Kidney (tissue), 13 donors: ENCODE measurements at regions not wholly inside any gene's neighbourhood (a gene's known extent, or its start where the extent isn't known, plus 50 kb on each side); places are given as distances from the start of the nearest gene placed in this dataset.

Experiments
- DNase-seq, 5 donors: peaks; one replicate each; pipeline ENCODE4 v3.0.0-alpha.2; 2013 to 2020
- FAIRE-seq: peaks from 2 replicates; lab custom pipeline; 2012; peaks lifted over from hg19 to GRCh38; lab: Jason Lieb, UNC
- H3K27ac ChIP-seq, 2 donors: one replicate each; pipeline ENCODE4 v1.7.0; 2013; ENCODE audit warnings: low read depth in 2 of 2, low read length in 2 of 2, inconsistent platforms in 1 of 2
- H3K27me3 ChIP-seq: one replicate; pipeline ENCODE4 v1.7.1; 2013; ENCODE audit warnings: low read length, inconsistent platforms; ENCODE audit not compliant: control insufficient read depth, insufficient read depth
- H3K36me3 ChIP-seq, 3 donors: one replicate each; pipeline versions ENCODE4 v1.7.0 to v1.7.1; 2013; ENCODE audit warnings: low read length in 3 of 3, control low read depth in 1 of 3, inconsistent platforms in 1 of 3; ENCODE audit not compliant: insufficient read depth in 3 of 3, control insufficient read depth in 2 of 3
- H3K4me1 ChIP-seq, 3 donors: one replicate each; pipeline versions ENCODE4 v1.7.0 to v1.7.1; 2013; ENCODE audit warnings: low read length in 3 of 3, inconsistent platforms in 1 of 3, low read depth in 1 of 3; ENCODE audit not compliant: control insufficient read depth in 2 of 3, insufficient read depth in 2 of 3
- H3K4me3 ChIP-seq, 3 donors: one replicate each; pipeline versions ENCODE4 v1.7.0 to v1.8.1; 2013; ENCODE audit warnings: low read length in 3 of 3, control low read depth in 1 of 3, inconsistent platforms in 1 of 3
- H3K9ac ChIP-seq, 3 donors: one replicate each; pipeline versions ENCODE4 v1.7.0 to v1.7.1; 2013; ENCODE audit warnings: low read length in 3 of 3, control low read depth in 1 of 3, inconsistent platforms in 1 of 3
- H3K9me3 ChIP-seq, 3 donors: one replicate each; pipeline versions ENCODE4 v1.7.0 to v1.7.1; 2013; ENCODE audit warnings: low read length in 3 of 3, control low read depth in 1 of 3, inconsistent platforms in 1 of 3; ENCODE audit not compliant: control insufficient read depth in 2 of 3, insufficient read depth in 1 of 3
- intact Hi-C: fragments of 100-400 bp; cut with DNase I; formaldehyde crosslinking; loops from one replicate; pipeline ENCODE4 v1.11.1; 2022
- TF ChIP-seq, protein P1 (sequence below): IDR thresholded peaks from 3 replicates; pipeline ENCODE4 v1.5.1; 2012; ENCODE audit warnings: mild to moderate bottlenecking, moderate library complexity, borderline replicate concordance; ENCODE audit not compliant: insufficient read depth; ENCODE audit errors: extremely low read depth
- donor health status: control.
- donor health status: control.
- donor health status: control.
- donor health status: control.
- donor health status: control.
- donor health status: DM: yes; HTN: yes; CAD: no.
- donor health status: Normal renal cell carcinoma (clear cell type).

DNA sequence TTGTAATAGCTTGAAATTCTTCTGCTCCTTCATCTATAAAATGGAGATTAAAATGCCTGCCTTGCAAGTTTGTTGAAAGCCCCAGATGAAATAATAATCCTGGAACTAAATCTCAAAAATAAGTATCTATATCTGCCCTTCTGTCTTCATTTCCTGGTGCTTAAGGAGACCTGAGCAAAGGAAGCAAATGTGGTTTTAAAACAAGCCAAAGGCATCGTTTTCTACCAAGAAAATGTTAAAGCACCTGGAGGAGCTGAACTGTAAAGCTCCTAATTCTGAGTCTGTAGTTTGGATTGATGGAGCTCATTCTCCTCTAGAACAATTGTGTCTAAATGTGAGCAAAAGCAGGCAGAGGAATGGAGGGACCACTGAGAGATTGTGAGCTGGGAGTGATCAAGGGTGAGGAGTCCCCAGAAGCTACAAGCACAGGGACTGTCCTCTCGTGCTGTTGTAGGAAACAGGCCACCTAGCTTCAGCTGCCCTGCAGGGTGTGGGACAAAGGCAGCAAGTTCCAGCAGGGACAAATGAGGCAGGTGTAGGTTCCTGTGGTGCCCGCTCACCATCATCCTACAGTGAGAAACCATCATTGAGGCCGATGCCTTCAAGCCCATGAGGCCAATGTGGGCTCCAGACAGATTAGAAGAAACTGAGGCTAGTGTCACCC lies 420.7 kb upstream of the TRIB2 start:
- DNase-seq (no peak), FAIRE-seq (no peak)
- no peak overlapping the region for H3K9ac ChIP-seq
- TF ChIP-seq, protein P1, sequence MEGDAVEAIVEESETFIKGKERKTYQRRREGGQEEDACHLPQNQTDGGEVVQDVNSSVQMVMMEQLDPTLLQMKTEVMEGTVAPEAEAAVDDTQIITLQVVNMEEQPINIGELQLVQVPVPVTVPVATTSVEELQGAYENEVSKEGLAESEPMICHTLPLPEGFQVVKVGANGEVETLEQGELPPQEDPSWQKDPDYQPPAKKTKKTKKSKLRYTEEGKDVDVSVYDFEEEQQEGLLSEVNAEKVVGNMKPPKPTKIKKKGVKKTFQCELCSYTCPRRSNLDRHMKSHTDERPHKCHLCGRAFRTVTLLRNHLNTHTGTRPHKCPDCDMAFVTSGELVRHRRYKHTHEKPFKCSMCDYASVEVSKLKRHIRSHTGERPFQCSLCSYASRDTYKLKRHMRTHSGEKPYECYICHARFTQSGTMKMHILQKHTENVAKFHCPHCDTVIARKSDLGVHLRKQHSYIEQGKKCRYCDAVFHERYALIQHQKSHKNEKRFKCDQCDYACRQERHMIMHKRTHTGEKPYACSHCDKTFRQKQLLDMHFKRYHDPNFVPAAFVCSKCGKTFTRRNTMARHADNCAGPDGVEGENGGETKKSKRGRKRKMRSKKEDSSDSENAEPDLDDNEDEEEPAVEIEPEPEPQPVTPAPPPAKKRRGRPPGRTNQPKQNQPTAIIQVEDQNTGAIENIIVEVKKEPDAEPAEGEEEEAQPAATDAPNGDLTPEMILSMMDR: no peak
- H3K4me3 ChIP-seq: no peak overlapping the region
- no peaks in the 10 kb centered on the region for H3K27me3 ChIP-seq
- H3K4me1 ChIP-seq: no peaks in the 10 kb centered on the region
- intact Hi-C loops: no loop called here
- no peaks in the 10 kb centered on the region for H3K36me3 ChIP-seq
- H3K27ac ChIP-seq: no peak overlapping the region
- H3K9me3 ChIP-seq: no peaks in the 10 kb centered on the region

DNA sequence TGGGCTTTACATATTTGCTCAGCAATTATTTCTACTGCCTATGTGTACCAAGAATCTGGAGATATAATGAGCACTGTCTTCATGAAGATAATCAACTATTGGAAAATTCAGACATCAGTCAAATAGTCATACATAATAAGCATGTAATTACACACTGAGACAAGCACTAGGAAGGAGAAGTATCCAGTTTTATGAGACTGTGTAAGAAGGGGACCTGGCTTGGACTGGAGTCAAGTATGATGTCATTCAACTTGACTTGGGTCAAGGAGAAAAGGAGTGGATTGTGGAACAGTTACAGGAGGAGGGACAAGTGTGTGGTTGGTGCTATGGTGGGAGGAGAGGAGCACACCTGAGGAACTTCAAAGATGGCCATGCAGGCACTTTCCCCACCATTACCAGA lies 419.8 kb upstream of the TRIB2 start:
- TF ChIP-seq, protein P1: no peak
- H3K4me3 ChIP-seq: no peak overlapping the region

GRCh38 chr2:12298352-12298751 lies 418.4 kb upstream of the TRIB2 start:
- intact Hi-C loops: no loop called here
- FAIRE-seq (no peak), DNase-seq (no peak)
- Histone ChIP-seq H3K4me3 (no peak overlapping the region), H3K9me3 (no peaks in the 10 kb centered on the region), H3K27ac (no peak overlapping the region), H3K9ac (no peak overlapping the region), H3K36me3 (no peaks in the 10 kb centered on the region), H3K4me1 (peaks cover 0 to under 1% (median 0%) of the 10 kb centered on the region in 3 donors), H3K27me3 (no peaks in the 10 kb centered on the region)
- TF ChIP-seq, protein P1: no peak

More for the DNA sequence above, 419.8 kb upstream of the TRIB2 start:
- Histone ChIP-seq H3K27ac (no peak overlapping the region), H3K4me1 (no peaks in the 10 kb centered on the region), H3K9ac (no peak overlapping the region), H3K36me3 (no peaks in the 10 kb centered on the region), H3K27me3 (no peaks in the 10 kb centered on the region), H3K9me3 (no peaks in the 10 kb centered on the region)
- intact Hi-C loops: no loop called here
- FAIRE-seq (no peak), DNase-seq (no peak)
